ENCODE measurements at regions not wholly inside any gene's neighbourhood (a gene's known extent, or its start where the extent isn't known, plus 50 kb on each side); places are given as distances from the start of the nearest gene placed in this dataset.

DNA sequence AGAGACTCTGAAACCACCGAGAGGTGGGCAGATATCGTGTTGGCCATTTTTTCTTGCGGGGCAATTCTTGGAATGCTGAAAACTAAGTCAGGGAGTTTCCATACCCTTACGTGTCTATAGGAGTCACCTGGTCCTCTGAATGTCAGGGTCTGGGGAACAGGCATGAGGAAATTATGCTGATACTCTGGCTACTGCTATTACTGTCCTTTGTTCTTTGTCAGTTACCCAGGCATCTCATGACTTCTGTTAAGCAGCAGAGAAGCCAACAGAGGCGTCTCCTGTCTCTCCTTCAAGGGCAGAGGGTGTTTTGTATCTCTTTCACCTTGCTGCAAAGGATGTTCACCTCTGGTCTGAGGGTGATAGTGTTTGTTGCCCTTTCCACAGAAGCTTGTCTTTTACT lies 559.5 kb upstream of the CCDC54 start:
- TF ChIP-seq, protein P1, sequence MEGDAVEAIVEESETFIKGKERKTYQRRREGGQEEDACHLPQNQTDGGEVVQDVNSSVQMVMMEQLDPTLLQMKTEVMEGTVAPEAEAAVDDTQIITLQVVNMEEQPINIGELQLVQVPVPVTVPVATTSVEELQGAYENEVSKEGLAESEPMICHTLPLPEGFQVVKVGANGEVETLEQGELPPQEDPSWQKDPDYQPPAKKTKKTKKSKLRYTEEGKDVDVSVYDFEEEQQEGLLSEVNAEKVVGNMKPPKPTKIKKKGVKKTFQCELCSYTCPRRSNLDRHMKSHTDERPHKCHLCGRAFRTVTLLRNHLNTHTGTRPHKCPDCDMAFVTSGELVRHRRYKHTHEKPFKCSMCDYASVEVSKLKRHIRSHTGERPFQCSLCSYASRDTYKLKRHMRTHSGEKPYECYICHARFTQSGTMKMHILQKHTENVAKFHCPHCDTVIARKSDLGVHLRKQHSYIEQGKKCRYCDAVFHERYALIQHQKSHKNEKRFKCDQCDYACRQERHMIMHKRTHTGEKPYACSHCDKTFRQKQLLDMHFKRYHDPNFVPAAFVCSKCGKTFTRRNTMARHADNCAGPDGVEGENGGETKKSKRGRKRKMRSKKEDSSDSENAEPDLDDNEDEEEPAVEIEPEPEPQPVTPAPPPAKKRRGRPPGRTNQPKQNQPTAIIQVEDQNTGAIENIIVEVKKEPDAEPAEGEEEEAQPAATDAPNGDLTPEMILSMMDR (IDR thresholded peaks at IDR 0.05; ENCODE audit: low read depth, low read length): no peak
- no peak for TF ChIP-seq EZH2phosphoT487 (IDR thresholded peaks at IDR 0.05; ENCODE audit: low read depth)
